22Rv1 (cell line): ENCODE measurements at regions not wholly inside any gene's neighbourhood (a gene's known extent, or its start where the extent isn't known, plus 50 kb on each side); places are given as distances from the start of the nearest gene placed in this dataset.

Experiments
- H3K27ac ChIP-seq: fragments of 450-650 bp; 2 replicates; pipeline ENCODE4 v1.5.1; 2017
- ZFX ChIP-seq: fragments of 450-650 bp; IDR thresholded peaks from 2 replicates; pipeline ENCODE4 v1.6.1; 2017; ENCODE audit warnings: antibody characterized with exemption, borderline replicate concordance
- TF ChIP-seq, protein P1 (sequence below): fragments of 450-650 bp; IDR thresholded peaks from 2 replicates; pipeline ENCODE4 v1.5.1; 2017; ENCODE audit warnings: mild to moderate bottlenecking

DNA sequence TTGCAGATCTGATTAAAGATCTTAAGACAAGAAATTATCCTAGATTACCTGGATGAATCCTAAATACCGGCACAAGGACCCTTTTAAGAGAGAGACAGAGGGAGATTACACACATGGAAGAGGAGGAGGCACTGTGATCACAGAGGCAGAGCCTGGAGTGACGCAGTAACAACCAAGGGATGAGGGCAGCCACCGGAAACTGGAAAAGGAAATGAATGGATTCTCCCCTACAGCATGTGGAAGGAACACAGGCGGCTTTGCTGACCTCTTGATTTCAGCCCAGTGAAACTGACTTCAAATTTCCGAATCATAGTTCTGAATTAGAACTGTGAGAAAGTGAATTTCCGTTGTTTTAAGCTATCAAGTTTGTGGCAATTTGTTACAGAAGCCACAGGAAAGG lies 50.2 kb upstream of the IVNS1ABP start:
- H3K27ac ChIP-seq = no peak overlapping the region
- TF ChIP-seq ZFX = no peak
- TF ChIP-seq, protein P1, sequence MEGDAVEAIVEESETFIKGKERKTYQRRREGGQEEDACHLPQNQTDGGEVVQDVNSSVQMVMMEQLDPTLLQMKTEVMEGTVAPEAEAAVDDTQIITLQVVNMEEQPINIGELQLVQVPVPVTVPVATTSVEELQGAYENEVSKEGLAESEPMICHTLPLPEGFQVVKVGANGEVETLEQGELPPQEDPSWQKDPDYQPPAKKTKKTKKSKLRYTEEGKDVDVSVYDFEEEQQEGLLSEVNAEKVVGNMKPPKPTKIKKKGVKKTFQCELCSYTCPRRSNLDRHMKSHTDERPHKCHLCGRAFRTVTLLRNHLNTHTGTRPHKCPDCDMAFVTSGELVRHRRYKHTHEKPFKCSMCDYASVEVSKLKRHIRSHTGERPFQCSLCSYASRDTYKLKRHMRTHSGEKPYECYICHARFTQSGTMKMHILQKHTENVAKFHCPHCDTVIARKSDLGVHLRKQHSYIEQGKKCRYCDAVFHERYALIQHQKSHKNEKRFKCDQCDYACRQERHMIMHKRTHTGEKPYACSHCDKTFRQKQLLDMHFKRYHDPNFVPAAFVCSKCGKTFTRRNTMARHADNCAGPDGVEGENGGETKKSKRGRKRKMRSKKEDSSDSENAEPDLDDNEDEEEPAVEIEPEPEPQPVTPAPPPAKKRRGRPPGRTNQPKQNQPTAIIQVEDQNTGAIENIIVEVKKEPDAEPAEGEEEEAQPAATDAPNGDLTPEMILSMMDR = no peak
